ENCODE measurements at regions not wholly inside any gene's neighbourhood (a gene's known extent, or its start where the extent isn't known, plus 50 kb on each side); places are given as distances from the start of the nearest gene placed in this dataset.

DNA sequence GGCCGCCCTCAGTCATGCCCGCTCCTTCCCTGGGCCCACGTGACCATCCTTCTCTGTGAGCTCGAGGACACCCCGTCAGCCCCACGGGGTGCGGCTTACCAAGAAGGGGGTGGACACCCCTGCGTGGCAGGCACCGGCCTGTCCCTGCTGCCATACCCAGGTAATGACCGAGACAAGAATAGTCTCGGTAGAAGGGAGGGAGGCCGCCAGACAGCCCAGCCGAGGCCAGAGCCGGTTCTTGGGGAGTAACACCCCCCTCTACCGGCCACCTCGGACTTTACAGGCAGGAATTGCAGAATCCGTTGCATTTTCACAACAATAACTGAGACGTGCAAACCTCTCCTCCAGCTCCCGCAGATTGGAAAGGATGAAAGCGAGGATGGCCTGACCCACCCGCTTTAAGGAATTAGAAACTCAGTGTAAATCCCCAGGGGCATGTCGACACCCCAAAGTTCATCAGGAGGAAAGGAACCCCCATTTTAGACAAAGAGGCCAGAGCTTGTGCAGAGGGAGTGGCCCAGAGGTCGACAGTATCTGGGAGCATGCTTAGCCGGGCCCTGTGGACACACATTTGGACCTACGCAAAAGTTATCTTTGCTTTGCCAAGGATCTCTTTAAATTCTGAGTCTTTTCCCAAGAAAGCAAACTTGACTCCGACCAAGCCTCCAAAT lies 60.1 kb upstream of the GLI2 start:
- no peak overlapping the region for H2BK12ac ChIP-seq (ENCODE audit: low read depth, low read length)
- no peak overlapping the region for H3K4ac ChIP-seq (replicated peaks; ENCODE audit: insufficient read length, low read depth, low read length)
- no peak overlapping the region for H2BK5ac ChIP-seq (ENCODE audit: low read depth, low read length)
- H4K20me1 ChIP-seq (replicated peaks in 1 of 2; ENCODE audit: control insufficient read depth in 1 of 2, insufficient read depth in 2 of 2, low read length in 2 of 2) = no peaks in the 10 kb centered on the region
- no peak overlapping the region for H3K4me2 ChIP-seq (ENCODE audit: insufficient read depth in 1 of 2, low read depth in 2 of 2, low read length in 2 of 2)
- H2AFZ ChIP-seq (ENCODE audit: low read length) = no peak overlapping the region
- no peaks in the 10 kb centered on the region for H3K23me2 ChIP-seq (ENCODE audit: low read depth, low read length)
- H3K4me1 ChIP-seq (replicated peaks in 1 of 4; ENCODE audit: control insufficient read depth in 3 of 4, insufficient read depth in 4 of 4, low read length in 3 of 4) = no peaks in the 10 kb centered on the region
- H3K23ac ChIP-seq (ENCODE audit: insufficient read length) = no peak overlapping the region
- TF ChIP-seq RXRA (IDR thresholded peaks at IDR 0.05; ENCODE audit: insufficient read depth, low read depth, low read length) = no peak
- TF ChIP-seq RAD21 (IDR thresholded peaks at IDR 0.05 in 1 of 2, conservative IDR thresholded peaks at IDR 0.05 in 1 of 2; ENCODE audit: low read depth in 2 of 2, low read length in 2 of 2) = peak; percentile 89 to 94
- no peak for TF ChIP-seq TCF12 (IDR thresholded peaks at IDR 0.05; ENCODE audit: low read depth, low read length)
- no peak for TF ChIP-seq BRCA1 (IDR thresholded peaks at IDR 0.05; ENCODE audit: low read depth, low read length)
- TF ChIP-seq ATF3 (IDR thresholded peaks at IDR 0.05; ENCODE audit: insufficient read depth, low read depth, low read length) = 0 out of 2 replicates have a peak, but pooled peaks have one; percentile 10
- TF ChIP-seq, protein P1, sequence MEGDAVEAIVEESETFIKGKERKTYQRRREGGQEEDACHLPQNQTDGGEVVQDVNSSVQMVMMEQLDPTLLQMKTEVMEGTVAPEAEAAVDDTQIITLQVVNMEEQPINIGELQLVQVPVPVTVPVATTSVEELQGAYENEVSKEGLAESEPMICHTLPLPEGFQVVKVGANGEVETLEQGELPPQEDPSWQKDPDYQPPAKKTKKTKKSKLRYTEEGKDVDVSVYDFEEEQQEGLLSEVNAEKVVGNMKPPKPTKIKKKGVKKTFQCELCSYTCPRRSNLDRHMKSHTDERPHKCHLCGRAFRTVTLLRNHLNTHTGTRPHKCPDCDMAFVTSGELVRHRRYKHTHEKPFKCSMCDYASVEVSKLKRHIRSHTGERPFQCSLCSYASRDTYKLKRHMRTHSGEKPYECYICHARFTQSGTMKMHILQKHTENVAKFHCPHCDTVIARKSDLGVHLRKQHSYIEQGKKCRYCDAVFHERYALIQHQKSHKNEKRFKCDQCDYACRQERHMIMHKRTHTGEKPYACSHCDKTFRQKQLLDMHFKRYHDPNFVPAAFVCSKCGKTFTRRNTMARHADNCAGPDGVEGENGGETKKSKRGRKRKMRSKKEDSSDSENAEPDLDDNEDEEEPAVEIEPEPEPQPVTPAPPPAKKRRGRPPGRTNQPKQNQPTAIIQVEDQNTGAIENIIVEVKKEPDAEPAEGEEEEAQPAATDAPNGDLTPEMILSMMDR (IDR thresholded peaks at IDR 0.05; ENCODE audit: control extremely low read depth in 1 of 3, insufficient read depth in 1 of 3, low read depth in 1 of 3, low read length in 3 of 3) = peak; percentile 77 to 88 (median 85)
- peak; percentile 30; the same call in 1 of the 2 replicates for TF ChIP-seq CEBPB (IDR thresholded peaks at IDR 0.05; ENCODE audit: low read depth, low read length)
- no peak overlapping the region for H4K8ac ChIP-seq (ENCODE audit: extremely low read depth, insufficient read depth, low read length)
- no peaks in the 10 kb centered on the region for H3K79me1 ChIP-seq (ENCODE audit: low read depth, low read length)
- H3K18ac ChIP-seq (ENCODE audit: extremely low read depth, low read length) = no peak overlapping the region
- H3K14ac ChIP-seq (ENCODE audit: insufficient read length) = no peak overlapping the region
- no peak overlapping the region for H2BK20ac ChIP-seq (ENCODE audit: low read length)
- no peaks in the 10 kb centered on the region for H3K36me3 ChIP-seq (ENCODE audit: control insufficient read depth in 2 of 4, insufficient read depth in 4 of 4, low read length in 3 of 4)
- H4K91ac ChIP-seq (replicated peaks; ENCODE audit: insufficient read length, low read length) = no peak overlapping the region
- H2BK120ac ChIP-seq (replicated peaks; ENCODE audit: low read depth, low read length) = no peak overlapping the region
- FAIRE-seq (peak; percentile 70), DNase-seq (ENCODE audit: low read depth in 1 of 2, low spot score in 2 of 2) (peak in 1 of 2 experiments; percentile 94)
- H3K9me3 ChIP-seq (ENCODE audit: insufficient read depth in 2 of 2, low read depth in 1 of 2, low read length in 1 of 2) = no peaks in the 10 kb centered on the region
- no peak overlapping the region for H3K27ac ChIP-seq (ENCODE audit: low read depth, low read length)
- ChIA-PET POLR2A (ENCODE audit: partially characterized antibody) (interaction anchor here (0.9 to 3.0 kb wide), 2 partner anchors 16 to 399 kb away, joined by 3 to 9 read pairs; no protein-coding TSS in a partner anchor), CTCF (ENCODE audit: partially characterized antibody) (interaction anchor here (0.6 to 2.4 kb wide), 54 partner anchors 11 to 462 kb away, joined by 3 to 17 read pairs (median 4); no protein-coding TSS in a partner anchor)
- H2BK15ac ChIP-seq (ENCODE audit: low read length) = no peak overlapping the region
- no peak overlapping the region for H3K56ac ChIP-seq (replicated peaks; ENCODE audit: insufficient read length, low read depth, low read length)
- H3K27me3 ChIP-seq (replicated peaks in 1 of 4; ENCODE audit: control insufficient read depth in 3 of 4, extremely low read depth in 1 of 4, insufficient read depth in 3 of 4, low read length in 3 of 4) = peaks cover 0 to 23% (median 18%) of the 10 kb centered on the region in 4 experiments; a peak in 6 of 7 replicates
- H2AK5ac ChIP-seq (ENCODE audit: low read depth, low read length) = no peak overlapping the region
- no peak overlapping the region for H4K5ac ChIP-seq (ENCODE audit: insufficient read length, low read depth, low read length)
- H3K9ac ChIP-seq (replicated peaks in 1 of 4; ENCODE audit: extremely low read depth in 1 of 4, low read depth in 3 of 4, low read length in 3 of 4) = no peak overlapping the region
- no peak overlapping the region for H3K4me3 ChIP-seq (ENCODE audit: extremely low read depth in 1 of 4, insufficient read depth in 2 of 4, low read depth in 3 of 4, low read length in 4 of 4)
- 55% methylated on average over 23 of the region's 26 CpGs; no CpG with 5 or more reads in 1 of the 2 experiments for WGBS, 2 experiments (ENCODE audit: extremely low coverage in 1 of 2, insufficient coverage in 1 of 2, insufficient read length in 1 of 2, insufficient replicate concordance in 2 of 2, low coverage in 1 of 2, low lambda C conversion rate in 2 of 2, missing lambda C conversion rate in 1 of 2)
- no peaks in the 10 kb centered on the region for H3K79me2 ChIP-seq (ENCODE audit: control insufficient read depth in 1 of 2, insufficient read depth in 2 of 2, low read length in 2 of 2)
